AG04449 (cell line): ENCODE measurements at regions not wholly inside any gene's neighbourhood (a gene's known extent, or its start where the extent isn't known, plus 50 kb on each side); places are given as distances from the start of the nearest gene placed in this dataset.

Source experiments
- CTCF ChIA-PET: fragments of 350-600 bp; formaldehyde crosslinking; extraction: SDS; loops from one replicate; lab custom pipeline; 2021; ENCODE audit warnings: antibody characterized with exemption; lab: Yijun Ruan, JAX
- POLR2A ChIA-PET: fragments of 400-600, 350-600 bp; formaldehyde crosslinking; extraction: SDS; loops from one replicate; lab custom pipeline; 2020; ENCODE audit warnings: antibody characterized with exemption, inconsistent platforms; lab: Yijun Ruan, JAX
- DNase-seq: peaks from one replicate; pipeline ENCODE4 v3.0.0-alpha.2; 2010; ENCODE audit warnings: low read depth, low spot score
- H3K4me3 ChIP-seq: 2 replicates; pipeline ENCODE4 v1.5.1; 2011; ENCODE audit warnings: low read depth, mild to moderate bottlenecking, control low read depth, low read length
- TF ChIP-seq, protein P1 (sequence below): IDR thresholded peaks from one replicate; pipeline ENCODE4 v1.5.1; 2011; ENCODE audit warnings: mild to moderate bottlenecking, moderate library complexity, low read length, control low read depth, inconsistent platforms; ENCODE audit not compliant: insufficient read depth; ENCODE audit errors: missing control alignments

DNA sequence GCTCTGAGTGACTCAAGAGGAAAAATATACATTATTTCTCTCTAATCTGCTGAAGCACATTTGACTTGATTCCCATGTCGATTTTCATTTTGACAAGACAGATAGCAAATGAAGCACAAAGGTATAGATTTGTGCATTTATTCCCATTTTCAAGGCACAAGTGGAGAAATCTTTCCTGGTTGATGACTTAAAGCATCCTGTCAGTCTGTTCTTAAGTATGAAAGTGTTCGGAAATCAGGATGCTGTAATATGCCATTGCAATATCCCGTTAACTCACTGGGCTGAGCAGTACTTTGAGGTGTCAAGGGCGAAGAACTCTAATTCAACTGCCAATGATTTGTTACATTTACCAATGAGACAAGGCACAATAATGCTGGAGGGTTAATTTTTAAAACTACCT is 185.2 kb upstream of the LRP1B start:
- DNase-seq, result no peak
- ChIA-PET CTCF (no interaction called here), POLR2A (no interaction called here)
- TF ChIP-seq, protein P1, sequence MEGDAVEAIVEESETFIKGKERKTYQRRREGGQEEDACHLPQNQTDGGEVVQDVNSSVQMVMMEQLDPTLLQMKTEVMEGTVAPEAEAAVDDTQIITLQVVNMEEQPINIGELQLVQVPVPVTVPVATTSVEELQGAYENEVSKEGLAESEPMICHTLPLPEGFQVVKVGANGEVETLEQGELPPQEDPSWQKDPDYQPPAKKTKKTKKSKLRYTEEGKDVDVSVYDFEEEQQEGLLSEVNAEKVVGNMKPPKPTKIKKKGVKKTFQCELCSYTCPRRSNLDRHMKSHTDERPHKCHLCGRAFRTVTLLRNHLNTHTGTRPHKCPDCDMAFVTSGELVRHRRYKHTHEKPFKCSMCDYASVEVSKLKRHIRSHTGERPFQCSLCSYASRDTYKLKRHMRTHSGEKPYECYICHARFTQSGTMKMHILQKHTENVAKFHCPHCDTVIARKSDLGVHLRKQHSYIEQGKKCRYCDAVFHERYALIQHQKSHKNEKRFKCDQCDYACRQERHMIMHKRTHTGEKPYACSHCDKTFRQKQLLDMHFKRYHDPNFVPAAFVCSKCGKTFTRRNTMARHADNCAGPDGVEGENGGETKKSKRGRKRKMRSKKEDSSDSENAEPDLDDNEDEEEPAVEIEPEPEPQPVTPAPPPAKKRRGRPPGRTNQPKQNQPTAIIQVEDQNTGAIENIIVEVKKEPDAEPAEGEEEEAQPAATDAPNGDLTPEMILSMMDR, result no peak
- no peak overlapping the region for H3K4me3 ChIP-seq

- no peak for DNase-seq
- no peak overlapping the region for H3K4me3 ChIP-seq
- TF ChIP-seq, protein P1, result no peak
- ChIA-PET POLR2A (no interaction called here), CTCF (no interaction called here)
Measured at GRCh38 chr2:142315346-142315745, 184.5 kb upstream of the LRP1B start.

GRCh38 chr2:142314164-142314563 is 183.3 kb upstream of the LRP1B start:
- TF ChIP-seq, protein P1, result no peak
- no peak for DNase-seq

DNA sequence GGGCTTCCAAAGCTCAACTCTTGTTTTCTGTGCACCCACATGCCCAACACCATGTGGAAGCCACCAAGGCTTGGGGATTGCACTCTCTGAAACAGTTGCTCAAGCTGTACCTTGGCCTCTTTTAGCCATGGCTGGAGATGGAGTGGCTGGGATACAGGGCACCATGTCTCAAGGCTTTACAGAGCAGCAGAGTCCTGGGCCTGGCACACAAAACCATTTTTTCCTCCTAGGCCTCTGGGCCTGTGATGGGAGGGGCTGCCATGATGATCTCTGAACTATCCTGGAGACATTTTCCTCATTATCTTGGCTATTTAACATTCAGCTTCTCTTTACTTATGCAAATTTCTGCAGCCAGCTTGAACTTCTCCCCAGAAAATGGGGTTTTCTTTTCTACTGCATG is 179.7 kb upstream of the LRP1B start:
- ChIA-PET CTCF (no interaction called here), POLR2A (no interaction called here)

More at GRCh38 chr2:142314164-142314563, 183.3 kb upstream of the LRP1B start:
- H3K4me3 ChIP-seq, result no peak overlapping the region
- ChIA-PET POLR2A (no interaction called here), CTCF (no interaction called here)

GRCh38 chr2:142308744-142309143 is 177.9 kb upstream of the LRP1B start:
- ChIA-PET CTCF (no interaction called here), POLR2A (no interaction called here)

More for the DNA sequence above, 179.7 kb upstream of the LRP1B start:
- H3K4me3 ChIP-seq, result no peak overlapping the region
- no peak for DNase-seq
- TF ChIP-seq, protein P1, result no peak

DNA sequence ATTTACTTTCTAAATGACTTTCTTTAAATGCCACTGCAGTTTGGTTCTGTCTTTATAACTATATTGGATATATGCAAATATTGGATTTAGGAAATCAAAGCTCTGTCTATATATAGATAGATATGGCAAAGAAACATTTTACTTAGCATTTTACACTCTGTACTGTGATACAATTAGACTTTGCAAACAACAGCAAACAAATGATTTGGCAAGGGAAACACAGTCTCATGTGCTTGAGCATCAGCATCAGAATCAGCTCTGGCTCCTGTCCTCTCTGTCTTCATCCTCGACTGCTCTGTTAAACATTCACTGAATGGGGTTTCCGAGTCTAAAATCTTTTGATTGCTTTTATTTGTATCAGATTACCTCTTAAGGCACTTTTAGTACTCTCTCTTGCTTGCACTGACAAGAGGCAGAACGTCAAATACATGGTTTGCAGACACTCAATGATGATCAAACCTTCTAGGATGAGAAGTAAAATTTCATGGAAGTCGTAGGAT is 176.8 kb upstream of the LRP1B start:
- no peak for DNase-seq
- CTCF ChIA-PET, result no interaction called here
- no peak overlapping the region for H3K4me3 ChIP-seq
- POLR2A ChIA-PET, result no interaction called here
- TF ChIP-seq, protein P1, result no peak

More at GRCh38 chr2:142308744-142309143, 177.9 kb upstream of the LRP1B start:
- no peak overlapping the region for H3K4me3 ChIP-seq
- TF ChIP-seq, protein P1, result no peak
- DNase-seq, result no peak
